ENCODE measurements at regions not wholly inside any gene's neighbourhood (a gene's known extent, or its start where the extent isn't known, plus 50 kb on each side); places are given as distances from the start of the nearest gene placed in this dataset.

GRCh38 chr15:58329211-58329610 lies 102.6 kb upstream of the LIPC start:
- Histone ChIP-seq H3K36me3 (ENCODE audit: control insufficient read depth in 4 of 4, insufficient read depth in 3 of 4, low read depth in 1 of 4, low read length in 3 of 4) (no peaks in the 10 kb centered on the region), H3K4me3 (ENCODE audit: low read depth in 1 of 3, low read length in 3 of 3) (no peak overlapping the region), H3K27ac (ENCODE audit: low read depth in 1 of 2, low read length in 2 of 2) (peak overlapping the region; percentile 80 to 99), H3K9ac (ENCODE audit: low read depth in 1 of 2, low read length in 2 of 2) (peak overlapping the region in 1 of 2 donors; percentile 72), H3K27me3 (ENCODE audit: control insufficient read depth in 4 of 4, insufficient read depth in 4 of 4, low read length in 3 of 4) (no peaks in the 10 kb centered on the region), H3K4me1 (ENCODE audit: control insufficient read depth in 4 of 4, insufficient read depth in 4 of 4, low read length in 3 of 4) (peaks cover 11 to 43% (median 31%) of the 10 kb centered on the region in 4 donors), H3K9me3 (ENCODE audit: control insufficient read depth in 4 of 4, low read length in 3 of 4) (no peaks in the 10 kb centered on the region)
- 68% methylated on average over 2 of the region's 2 CpGs for WGBS
- DNase-seq (ENCODE audit: low spot score): no peak
- TF ChIP-seq YY1 (IDR thresholded peaks at IDR 0.05): no peak
- TF ChIP-seq TAF1 (conservative IDR thresholded peaks at IDR 0.05): no peak
- no peak for TF ChIP-seq REST (IDR thresholded peaks at IDR 0.05)
- TF ChIP-seq RAD21 (IDR thresholded peaks at IDR 0.05): no peak
- TF ChIP-seq HNF4G (IDR thresholded peaks at IDR 0.05): no peak

GRCh38 chr15:58329781-58330671 lies 101.8 kb upstream of the LIPC start:
- H3K36me3 ChIP-seq (ENCODE audit: control insufficient read depth in 4 of 4, insufficient read depth in 3 of 4, low read depth in 1 of 4, low read length in 3 of 4): no peaks in the 10 kb centered on the region
- WGBS: 32% methylated on average over 13 of the region's 13 CpGs
- peaks cover 11 to 43% (median 31%) of the 10 kb centered on the region in 4 donors for H3K4me1 ChIP-seq (ENCODE audit: control insufficient read depth in 4 of 4, insufficient read depth in 4 of 4, low read length in 3 of 4)
- peak overlapping the region; percentile 7 to 28 (median 26) for H3K4me3 ChIP-seq (ENCODE audit: low read depth in 1 of 3, low read length in 3 of 3)
- H3K9me3 ChIP-seq (ENCODE audit: control insufficient read depth in 4 of 4, low read length in 3 of 4): no peaks in the 10 kb centered on the region
- H3K9ac ChIP-seq (ENCODE audit: low read depth in 1 of 2, low read length in 2 of 2): peak overlapping the region; percentile 68 to 89
- DNase-seq (ENCODE audit: low spot score): no peak
- TF ChIP-seq HNF4A (conservative IDR thresholded peaks at IDR 0.05) (peak; percentile 74 to 84), SP1 (IDR thresholded peaks at IDR 0.05) (peak; percentile 98), YY1 (IDR thresholded peaks at IDR 0.05) (no peak), ATF3 (IDR thresholded peaks at IDR 0.05) (peak; percentile 55), FOXA2 (IDR thresholded peaks at IDR 0.05) (peak; percentile 88), HNF4G (IDR thresholded peaks at IDR 0.05) (peak; percentile 56), NR2F2 (IDR thresholded peaks at IDR 0.05) (peak; percentile 57), JUND (IDR thresholded peaks at IDR 0.05) (peak; percentile 88 to 90), TAF1 (conservative IDR thresholded peaks at IDR 0.05) (peak; percentile 71), RAD21 (IDR thresholded peaks at IDR 0.05) (peak; percentile 56 to 69), CTCF (IDR thresholded peaks at IDR 0.05; ENCODE audit: low read depth, low read length, missing input control) (no peak), ZBTB33 (IDR thresholded peaks at IDR 0.05) (peak; percentile 83), FOXA1 (IDR thresholded peaks at IDR 0.05) (peak; percentile 72), RXRA (IDR thresholded peaks at IDR 0.05) (peak; percentile 94 to 97), REST (IDR thresholded peaks at IDR 0.05) (peak; percentile 83), MAX (IDR thresholded peaks at IDR 0.05) (peak; percentile 82), GABPA (IDR thresholded peaks at IDR 0.05 in 1 of 2, conservative IDR thresholded peaks at IDR 0.05 in 1 of 2) (peak in 1 of 2 donors; percentile 48), EGR1 (IDR thresholded peaks at IDR 0.05; ENCODE audit: low read depth in 2 of 2) (peak in 1 of 2 donors; percentile 64)
- peak overlapping the region; percentile 80 to 99 for H3K27ac ChIP-seq (ENCODE audit: low read depth in 1 of 2, low read length in 2 of 2)
- no peaks in the 10 kb centered on the region for H3K27me3 ChIP-seq (ENCODE audit: control insufficient read depth in 4 of 4, insufficient read depth in 4 of 4, low read length in 3 of 4)

Data from liver (tissue), 8 donors.